NCI-H1092 (cell line): ENCODE measurements at regions not wholly inside any gene's neighbourhood (a gene's known extent, or its start where the extent isn't known, plus 50 kb on each side); places are given as distances from the start of the nearest gene placed in this dataset.

ENCODE experiments used
- DNase-seq: peaks from one replicate; lab custom pipeline; 2025; lab: John Stamatoyannopoulos, UW

GRCh38 chr12:92535961-92536360 is 166.8 kb upstream of the PLEKHG7 start:
- DNase-seq = no peak

- DNase-seq = no peak
These were observed 169.4 kb upstream of the PLEKHG7 start for GRCh38 chr12:92533280-92533890.

- DNase-seq = no peak
These were observed 172.1 kb upstream of the PLEKHG7 start for GRCh38 chr12:92530706-92531105.

- no peak for DNase-seq
These were observed 172.8 kb upstream of the PLEKHG7 start for GRCh38 chr12:92529944-92530343.

- no peak for DNase-seq
These were observed 174.2 kb upstream of the PLEKHG7 start for GRCh38 chr12:92528586-92528985.

- no peak for DNase-seq
These were observed 174.7 kb upstream of the PLEKHG7 start for GRCh38 chr12:92528097-92528496.

- no peak for DNase-seq
These were observed 178.3 kb upstream of the PLEKHG7 start for GRCh38 chr12:92524489-92524888.

- DNase-seq = no peak
These were observed 182.3 kb upstream of the PLEKHG7 start for GRCh38 chr12:92520511-92520910.

- DNase-seq = no peak
These were observed 183.5 kb upstream of the PLEKHG7 start for GRCh38 chr12:92519284-92519683.

GRCh38 chr12:92518071-92518470 is 184.7 kb upstream of the PLEKHG7 start:
- DNase-seq = no peak

GRCh38 chr12:92516277-92516600 is 186.6 kb upstream of the PLEKHG7 start:
- no peak for DNase-seq

GRCh38 chr12:92513231-92513730 is 189.5 kb upstream of the PLEKHG7 start:
- no peak for DNase-seq

- no peak for DNase-seq
These were observed 191.0 kb upstream of the PLEKHG7 start for GRCh38 chr12:92511786-92512185.

GRCh38 chr12:92509156-92509738 is 193.5 kb upstream of the PLEKHG7 start:
- no peak for DNase-seq

- no peak for DNase-seq
These were observed 195.9 kb upstream of the PLEKHG7 start for GRCh38 chr12:92506891-92507290.

GRCh38 chr12:92506460-92506859 is 196.3 kb upstream of the PLEKHG7 start:
- DNase-seq = no peak

- DNase-seq = peak; percentile 34
These were observed 197.2 kb upstream of the PLEKHG7 start for GRCh38 chr12:92505254-92506231.

GRCh38 chr12:92504594-92504981 is 198.2 kb upstream of the PLEKHG7 start:
- no peak for DNase-seq

GRCh38 chr12:92503971-92504593 is 198.7 kb upstream of the PLEKHG7 start:
- DNase-seq = peak; percentile 60

GRCh38 chr12:92503029-92503931 is 199.5 kb upstream of the PLEKHG7 start:
- peak; percentile 13 for DNase-seq

- DNase-seq = no peak
These were observed 200.3 kb upstream of the PLEKHG7 start for GRCh38 chr12:92502417-92503028.
